Stimulated activated naive CD4-positive, alpha-beta T cell treated with Interleukin-2 at 50 U/mL for 16 hours (primary cell): ENCODE measurements at regions not wholly inside any gene's neighbourhood (a gene's known extent, or its start where the extent isn't known, plus 50 kb on each side); places are given as distances from the start of the nearest gene placed in this dataset.
"Not testable (repeated sequence)": the region's sequence is repeated elsewhere in the genome, so short reads cannot be mapped to it uniquely, and the experiment has no call there.

ENCODE experiments used
- DNase-seq: peaks from one replicate; lab custom pipeline; 2025; lab: John Stamatoyannopoulos, UW

GRCh38 chr5:109575506-109575905, 114.2 kb upstream of the MAN2A1 start:
- DNase-seq: no peak

GRCh38 chr5:109574985-109575384, 114.7 kb upstream of the MAN2A1 start:
- no peak for DNase-seq

GRCh38 chr5:109573766-109574165, 116.0 kb upstream of the MAN2A1 start:
- no peak for DNase-seq

GRCh38 chr5:109573256-109573655, 116.5 kb upstream of the MAN2A1 start:
- DNase-seq: no peak

GRCh38 chr5:109571785-109572184, 117.9 kb upstream of the MAN2A1 start:
- DNase-seq: no peak

- no peak for DNase-seq
These were observed 119.3 kb upstream of the MAN2A1 start for GRCh38 chr5:109570362-109570874.

GRCh38 chr5:109567374-109568044, 122.2 kb upstream of the MAN2A1 start:
- no peak for DNase-seq

GRCh38 chr5:109566361-109566760, 123.4 kb upstream of the MAN2A1 start:
- DNase-seq: no peak

GRCh38 chr5:109563739-109564138, 126.0 kb upstream of the MAN2A1 start:
- DNase-seq: no peak

- no peak for DNase-seq
These were observed 126.5 kb upstream of the MAN2A1 start for GRCh38 chr5:109563189-109563588.

GRCh38 chr5:109562441-109562840, 127.3 kb upstream of the MAN2A1 start:
- no peak for DNase-seq

GRCh38 chr5:109561447-109561846, 128.3 kb upstream of the MAN2A1 start:
- DNase-seq: no peak

- no peak for DNase-seq
These were observed 129.2 kb upstream of the MAN2A1 start for GRCh38 chr5:109560554-109560953.

- no peak for DNase-seq
These were observed 130.8 kb upstream of the MAN2A1 start for GRCh38 chr5:109558952-109559351.

GRCh38 chr5:109558364-109558763, 131.4 kb upstream of the MAN2A1 start:
- no peak for DNase-seq

GRCh38 chr5:109553846-109554245, 135.9 kb upstream of the MAN2A1 start:
- DNase-seq: no peak

- not testable (repeated sequence) for DNase-seq
These were observed 138.5 kb upstream of the MAN2A1 start for GRCh38 chr5:109551234-109551633.

GRCh38 chr5:109550077-109550476, 139.7 kb upstream of the MAN2A1 start:
- DNase-seq: no peak

- DNase-seq: no peak
These were observed 136.7 kb upstream of the PJA2 start for GRCh38 chr5:109546461-109546860.

- not testable (repeated sequence) for DNase-seq
These were observed 135.1 kb upstream of the PJA2 start for GRCh38 chr5:109544873-109545272.

GRCh38 chr5:109538692-109539091, 128.9 kb upstream of the PJA2 start:
- DNase-seq: not testable (repeated sequence)

- DNase-seq: not testable (repeated sequence)
These were observed 125.3 kb upstream of the PJA2 start for GRCh38 chr5:109535090-109535489.

- no peak for DNase-seq
These were observed 124.0 kb upstream of the PJA2 start for GRCh38 chr5:109533751-109534272.
